Heart right ventricle (tissue), 16 donors: ENCODE measurements at regions not wholly inside any gene's neighbourhood (a gene's known extent, or its start where the extent isn't known, plus 50 kb on each side); places are given as distances from the start of the nearest gene placed in this dataset.

Experiments used
- ATAC-seq, 8 donors: fragments of 200-7000 bp; cut with Tn5 transposase; one replicate each; pipeline ENCODE4 v1.9.1; 2020; ENCODE audit warnings: mild to moderate bottlenecking in 8 of 8, moderate library complexity in 8 of 8, moderate number of reproducible peaks in 1 of 8
- DNase-seq, 2 donors: peaks; one replicate each; pipeline ENCODE4 v3.0.0-alpha.2; 2020
- H3K27ac ChIP-seq, 10 donors: fragments of 200-600 bp; sonication (generic) in 2 of 10; one replicate each; pipeline versions ENCODE4 v1.5.0 to v1.8.0; 2020 to 2022; ENCODE audit warnings: mild to moderate bottlenecking in 3 of 10
- H3K27me3 ChIP-seq, 7 donors: fragments of 200-600 bp; one replicate each; pipeline ENCODE4 v1.8.0; 2021 to 2022; ENCODE audit warnings: mild to moderate bottlenecking in 2 of 7
- H3K36me3 ChIP-seq, 9 donors: fragments of 200-600 bp; sonication (generic) in 1 of 9; one replicate each; pipeline versions ENCODE4 v1.5.0 to v1.8.0; 2020 to 2022; ENCODE audit warnings: mild to moderate bottlenecking in 2 of 9
- H3K4me1 ChIP-seq, 9 donors: fragments of 200-600 bp; sonication (generic) in 1 of 9; one replicate each; pipeline versions ENCODE4 v1.5.0 to v1.8.0; 2020 to 2022; ENCODE audit warnings: mild to moderate bottlenecking in 4 of 9
- H3K4me3 ChIP-seq, 10 donors: fragments of 200-600 bp; sonication (generic) in 2 of 10; one replicate each; pipeline versions ENCODE4 v1.5.0 to v1.8.0; 2020 to 2022; ENCODE audit warnings: mild to moderate bottlenecking in 7 of 10, moderate library complexity in 2 of 10
- H3K9me3 ChIP-seq, 11 donors: fragments of 200-600 bp in 10 of 11; sonication (generic) in 2 of 11; one replicate each; pipeline versions ENCODE4 v1.5.0 to v1.8.0; 2013 to 2022; ENCODE audit warnings: mild to moderate bottlenecking in 2 of 11, control low read depth in 1 of 11, moderate library complexity in 1 of 11
- WGBS, 2 donors: extraction: QIAGEN DNeasy Blood & Tissue Kit; methylation state at CpG; one replicate each; pipeline ENCODE4 v1.1.7; 2013; ENCODE audit warnings: inconsistent platforms in 1 of 2; 5-methylcytosine and 5-hydroxymethylcytosine counted together
- intact Hi-C, 10 donors: fragments of 100-400 bp; cut with DNase I; formaldehyde crosslinking; loops; one replicate each; pipeline versions ENCODE4 v1.11.1 to v1.14.2; 2022
- TF ChIP-seq, protein P1 (sequence below), 9 donors: fragments of 200-600 bp; sonication (generic) in 2 of 9; IDR thresholded peaks; one replicate each; pipeline versions ENCODE4 v1.5.0 to v1.8.0; 2021 to 2022; ENCODE audit warnings: antibody characterized with exemption in 9 of 9, mild to moderate bottlenecking in 5 of 9, moderate library complexity in 1 of 9
- donor health status: Arrhythmogenic right ventricular cardiomyopathy.
- donor health status: ischemic (EF 13 %, LVEDD 7.1; RV severe dilation, severe dysfunction).
- donor health status: healthy with polysubstance abuse.
- donor health status: DM: no; HTN: yes; CAD: no.
- donor health status: DM: no; HTN: no; CAD: no.
- donor health status: ischemic (EF 25% LVEDD 6.9; RV normal size, moderate dysfunction).
- donor health status: ischemic (EF 25% LVEDD 5.7; RV mildly dilated, moderate dysfunction).
- donor health status: healthy.
- donor health status: DM: yes; HTN: yes; CAD: no.
- donor health status: Ischemic cardiomyopathy.
- donor health status: ischemic (EF 35%, LVEDD 5.7; RV mildly dilated, moderate dysfunction).
- donor health status: nonischemic (EF 11% LVEDD 7.7; RV severe dilation, severe dysfunction).
- donor health status: DM: yes; HTN: yes; CAD: no.
- donor health status: PGD.
- donor health status: ischemic (EF 29% LVEDD 5.4; RV normal size, mild dysfunction).
- donor health status: nonischemic (EF 23%, LVEDD 6.1; RV moderate dilation, normal function).

- peaks cover 0 to 45% (median 9%) of the 10 kb centered on the region in 11 donors for H3K9me3 ChIP-seq
- H3K27ac ChIP-seq, result no peak overlapping the region
- no peak for ATAC-seq
- intact Hi-C loops, result no loop called here
- no peak for DNase-seq
- H3K27me3 ChIP-seq, result peaks cover 0 to 7% (median 0%) of the 10 kb centered on the region in 7 donors
- 32 to 41% methylated on average over 2 of the region's 2 CpGs for WGBS, 2 donors
- no peak overlapping the region for H3K4me3 ChIP-seq
- H3K36me3 ChIP-seq, result no peaks in the 10 kb centered on the region
- H3K4me1 ChIP-seq, result no peaks in the 10 kb centered on the region
- TF ChIP-seq, protein P1, sequence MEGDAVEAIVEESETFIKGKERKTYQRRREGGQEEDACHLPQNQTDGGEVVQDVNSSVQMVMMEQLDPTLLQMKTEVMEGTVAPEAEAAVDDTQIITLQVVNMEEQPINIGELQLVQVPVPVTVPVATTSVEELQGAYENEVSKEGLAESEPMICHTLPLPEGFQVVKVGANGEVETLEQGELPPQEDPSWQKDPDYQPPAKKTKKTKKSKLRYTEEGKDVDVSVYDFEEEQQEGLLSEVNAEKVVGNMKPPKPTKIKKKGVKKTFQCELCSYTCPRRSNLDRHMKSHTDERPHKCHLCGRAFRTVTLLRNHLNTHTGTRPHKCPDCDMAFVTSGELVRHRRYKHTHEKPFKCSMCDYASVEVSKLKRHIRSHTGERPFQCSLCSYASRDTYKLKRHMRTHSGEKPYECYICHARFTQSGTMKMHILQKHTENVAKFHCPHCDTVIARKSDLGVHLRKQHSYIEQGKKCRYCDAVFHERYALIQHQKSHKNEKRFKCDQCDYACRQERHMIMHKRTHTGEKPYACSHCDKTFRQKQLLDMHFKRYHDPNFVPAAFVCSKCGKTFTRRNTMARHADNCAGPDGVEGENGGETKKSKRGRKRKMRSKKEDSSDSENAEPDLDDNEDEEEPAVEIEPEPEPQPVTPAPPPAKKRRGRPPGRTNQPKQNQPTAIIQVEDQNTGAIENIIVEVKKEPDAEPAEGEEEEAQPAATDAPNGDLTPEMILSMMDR (IDR thresholded peaks at IDR 0.05), result no peak
Observed at GRCh38 chr15:94804613-94805012, 573.3 kb downstream of the MCTP2 start.

GRCh38 chr15:94815110-94815731, 583.9 kb downstream of the MCTP2 start:
- TF ChIP-seq, protein P1 (IDR thresholded peaks at IDR 0.05), result no peak
- no peaks in the 10 kb centered on the region for H3K9me3 ChIP-seq
- no peak overlapping the region for H3K4me3 ChIP-seq
- ATAC-seq, result no peak
- H3K4me1 ChIP-seq, result no peaks in the 10 kb centered on the region
- intact Hi-C loops, result no loop called here
- H3K27me3 ChIP-seq, result peaks cover 0 to 8% (median 0%) of the 10 kb centered on the region in 7 donors
- DNase-seq, result no peak
- no peaks in the 10 kb centered on the region for H3K36me3 ChIP-seq
- H3K27ac ChIP-seq, result no peak overlapping the region
- WGBS, 2 donors, result 68 to 69% methylated on average over 4 of the region's 4 CpGs

DNA sequence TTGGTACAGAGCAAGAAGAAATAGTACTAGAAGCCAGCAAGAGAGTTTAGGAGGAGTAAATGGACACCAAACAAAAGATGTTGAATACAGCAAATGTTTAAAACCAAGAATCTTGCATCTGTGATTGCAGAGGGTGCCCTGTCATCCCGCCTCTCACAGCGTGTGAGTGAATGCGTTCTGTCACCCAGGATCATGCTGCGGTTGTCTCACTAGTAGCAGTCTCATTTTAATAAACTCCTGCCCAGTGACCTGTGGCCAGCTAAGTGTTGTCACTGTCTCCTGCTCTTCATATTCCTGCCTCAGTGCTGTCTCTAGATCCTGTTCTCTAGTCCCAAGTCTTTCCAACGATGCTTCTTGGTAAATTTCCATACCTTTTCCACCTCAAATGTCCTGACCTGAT, 584.6 kb downstream of the MCTP2 start:
- no peaks in the 10 kb centered on the region for H3K36me3 ChIP-seq
- no peaks in the 10 kb centered on the region for H3K4me1 ChIP-seq
- TF ChIP-seq, protein P1 (IDR thresholded peaks at IDR 0.05), result no peak
- 85 to 86% methylated on average over 5 of the region's 5 CpGs for WGBS, 2 donors
- no peak for DNase-seq
- H3K4me3 ChIP-seq, result no peak overlapping the region
- no peaks in the 10 kb centered on the region for H3K9me3 ChIP-seq
- no peak overlapping the region for H3K27ac ChIP-seq
- no peak for ATAC-seq
- H3K27me3 ChIP-seq, result peaks cover 0 to 8% (median 0%) of the 10 kb centered on the region in 7 donors
- intact Hi-C loops, result no loop called here

GRCh38 chr15:94829887-94830884, 598.8 kb downstream of the MCTP2 start:
- no peak for ATAC-seq
- DNase-seq, result no peak
- H3K27me3 ChIP-seq, result peaks cover 0 to 17% (median 0%) of the 10 kb centered on the region in 7 donors
- H3K27ac ChIP-seq, result no peak overlapping the region
- H3K4me1 ChIP-seq, result no peaks in the 10 kb centered on the region
- WGBS, 2 donors, result 94% methylated on average over 15 of the region's 15 CpGs
- peaks cover 0 to 10% (median 0%) of the 10 kb centered on the region in 11 donors for H3K9me3 ChIP-seq
- H3K4me3 ChIP-seq, result no peak overlapping the region
- intact Hi-C loops, result loop anchor here in 1 of 10 donors (10.0 kb wide), 1 partner anchor 55 kb away; no protein-coding TSS in a partner anchor
- TF ChIP-seq, protein P1 (IDR thresholded peaks at IDR 0.05), result no peak
- H3K36me3 ChIP-seq, result no peaks in the 10 kb centered on the region
